HG03135 (cell line): ENCODE measurements at regions not wholly inside any gene's neighbourhood (a gene's known extent, or its start where the extent isn't known, plus 50 kb on each side); places are given as distances from the start of the nearest gene placed in this dataset.
"Not testable (repeated sequence)": the region's sequence is repeated elsewhere in the genome, so short reads cannot be mapped to it uniquely, and the experiment has no call there.

ENCODE experiments used
- ATAC-seq: cut with Tn5 transposase; IDR thresholded peaks from one replicate; pipeline ENCODE4 v1.9.1; 2021; ENCODE audit warnings: mild to moderate bottlenecking, moderate library complexity; ENCODE audit not compliant: unreplicated experiment

DNA sequence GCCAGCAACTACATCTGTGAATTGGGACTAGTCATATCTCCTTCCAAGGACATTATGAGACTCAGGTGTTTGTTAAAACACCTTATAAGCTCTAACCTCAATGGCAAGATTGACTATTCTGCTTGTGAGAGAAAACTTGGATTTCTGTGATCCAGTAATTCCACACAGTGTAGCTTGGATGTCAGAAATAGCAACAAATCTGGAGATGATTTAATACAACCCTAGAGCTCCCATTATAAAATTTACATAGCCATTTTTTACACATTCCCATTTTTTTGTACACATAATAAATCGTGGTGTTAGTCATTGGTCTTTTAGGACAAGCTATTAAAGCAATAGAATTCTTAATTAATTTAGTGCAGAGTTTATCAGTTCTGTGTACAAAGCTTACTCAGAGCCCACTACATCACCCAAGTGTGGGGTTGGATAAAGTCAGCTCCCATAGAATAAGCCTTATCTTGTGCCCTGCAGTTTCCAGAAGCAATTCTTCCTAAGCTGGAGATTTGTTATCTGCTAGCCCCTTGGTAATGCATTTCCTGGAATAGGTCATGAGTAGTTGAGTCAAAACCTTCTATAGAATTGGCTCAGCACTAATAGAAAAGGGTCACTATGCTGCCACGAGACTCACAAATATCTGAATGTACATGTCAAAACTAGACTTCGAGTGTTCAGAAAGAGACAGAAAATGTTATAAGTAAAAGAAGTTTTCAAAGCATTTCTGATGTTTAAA lies 434.0 kb upstream of the RUNX1 start:
- no peak for ATAC-seq

DNA sequence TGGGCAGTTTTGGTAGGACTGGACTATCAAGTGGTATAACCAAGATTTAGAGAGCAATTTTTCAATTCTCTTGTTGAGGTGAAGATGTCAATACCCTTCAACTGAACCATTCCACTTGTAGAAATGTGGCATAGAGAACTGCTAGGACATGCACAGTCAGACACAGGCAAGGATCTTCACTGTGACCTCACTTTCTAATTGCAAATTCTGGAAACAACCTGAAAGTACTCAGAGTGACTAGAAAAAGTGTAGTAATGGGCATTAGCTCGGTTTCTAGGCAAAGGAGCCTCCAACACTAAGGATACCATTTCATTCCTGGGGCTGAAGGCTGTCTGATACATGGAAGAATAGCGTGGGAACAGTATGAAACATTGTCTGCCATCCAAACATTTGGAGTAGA lies 433.0 kb upstream of the RUNX1 start:
- no peak for ATAC-seq

DNA sequence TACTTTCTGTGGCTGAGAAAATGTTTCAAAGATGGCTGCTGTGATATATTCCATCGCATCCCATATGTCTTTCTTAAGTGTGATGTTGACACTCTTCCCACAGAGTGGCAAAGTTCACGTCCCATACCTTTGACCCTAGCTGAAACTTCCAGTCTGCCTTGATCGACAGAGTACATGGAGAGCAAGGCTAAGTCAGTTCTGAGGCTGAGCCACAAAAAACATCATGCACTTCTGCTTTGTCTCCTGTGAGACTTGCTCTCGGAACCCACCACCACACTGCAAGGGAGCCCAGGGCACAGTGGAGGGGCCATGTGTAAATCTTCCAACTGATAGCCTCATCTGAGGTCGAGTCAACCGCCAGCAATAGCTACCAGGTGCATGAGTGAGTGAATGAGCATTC lies 431.9 kb upstream of the RUNX1 start:
- no peak for ATAC-seq

DNA sequence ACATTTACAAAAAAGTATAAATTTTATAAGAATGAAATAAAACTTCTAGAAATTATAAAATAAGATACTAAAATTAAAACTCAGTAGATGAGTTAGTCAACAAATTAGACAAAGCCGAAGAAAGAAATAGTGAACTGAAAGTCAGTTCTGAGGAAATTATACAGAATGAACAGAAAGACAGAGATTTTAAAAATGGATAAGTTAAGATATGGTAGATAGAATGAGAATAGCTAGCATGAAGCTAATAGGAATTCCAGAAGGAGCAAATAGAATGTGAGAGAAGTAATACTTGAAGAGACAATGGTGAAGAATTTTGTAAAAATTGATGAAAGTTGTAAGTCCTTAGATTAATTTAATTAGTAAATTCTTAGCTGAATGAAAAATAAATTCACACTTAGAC lies 430.4 kb upstream of the RUNX1 start:
- no peak for ATAC-seq

DNA sequence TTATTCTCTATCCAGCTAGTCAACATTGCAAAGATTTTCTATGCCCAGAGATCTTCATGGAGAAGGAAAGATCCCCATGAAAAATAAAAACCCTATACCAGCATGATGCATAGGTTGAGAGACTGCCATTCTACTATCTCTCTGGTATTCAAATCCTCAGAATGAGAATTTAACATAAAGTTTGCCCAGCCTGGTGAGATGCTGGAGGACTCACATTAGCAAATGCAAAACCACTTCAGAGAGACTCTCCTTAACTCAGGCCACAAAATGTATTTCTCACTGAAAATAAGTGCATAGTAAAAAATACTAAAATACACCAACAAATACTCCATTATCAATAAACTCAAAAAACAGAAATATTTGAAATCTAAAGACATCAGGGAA lies 430.0 kb upstream of the RUNX1 start:
- no peak for ATAC-seq

DNA sequence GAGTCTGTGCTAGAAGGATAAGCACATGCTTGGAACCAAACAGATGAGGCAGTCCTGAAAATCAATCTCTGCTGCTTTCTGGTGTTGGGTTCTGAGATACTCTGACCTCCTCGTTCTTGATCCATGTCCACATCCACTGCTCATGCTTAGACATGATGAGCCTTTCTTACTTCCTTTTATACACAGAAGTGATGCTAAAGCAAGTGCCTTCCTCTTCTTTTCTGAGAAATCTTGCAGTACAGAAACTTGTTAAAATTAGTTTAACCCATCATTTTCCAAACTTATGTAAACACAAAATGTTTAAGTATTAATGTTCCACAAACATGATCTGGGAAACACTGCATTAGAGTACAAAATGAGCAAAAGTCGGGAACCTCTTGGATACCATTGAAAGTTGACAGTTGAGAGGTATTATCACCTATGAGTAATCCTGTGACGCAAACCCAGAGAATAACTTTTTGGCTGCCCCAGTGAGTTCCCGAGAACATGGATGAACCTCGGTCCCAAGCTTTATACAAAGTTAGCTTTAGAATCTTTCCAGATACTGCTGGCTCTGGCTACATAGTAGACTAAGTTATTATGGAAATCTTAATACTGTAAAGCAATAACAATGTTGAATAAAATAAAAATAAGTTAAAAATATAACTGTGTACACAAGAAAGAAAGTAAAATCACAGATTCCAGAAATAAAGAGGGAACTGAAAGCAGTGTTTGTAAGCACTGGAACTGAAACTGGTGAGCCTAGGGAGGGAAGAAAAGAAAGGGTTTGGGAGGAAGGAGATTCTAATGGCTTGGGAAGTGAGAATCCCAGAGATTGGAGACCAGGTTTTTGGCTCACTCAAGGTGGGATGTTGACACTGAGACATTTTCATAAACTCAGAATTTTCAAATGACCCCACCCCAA lies 429.3 kb upstream of the RUNX1 start:
- ATAC-seq, result no peak

DNA sequence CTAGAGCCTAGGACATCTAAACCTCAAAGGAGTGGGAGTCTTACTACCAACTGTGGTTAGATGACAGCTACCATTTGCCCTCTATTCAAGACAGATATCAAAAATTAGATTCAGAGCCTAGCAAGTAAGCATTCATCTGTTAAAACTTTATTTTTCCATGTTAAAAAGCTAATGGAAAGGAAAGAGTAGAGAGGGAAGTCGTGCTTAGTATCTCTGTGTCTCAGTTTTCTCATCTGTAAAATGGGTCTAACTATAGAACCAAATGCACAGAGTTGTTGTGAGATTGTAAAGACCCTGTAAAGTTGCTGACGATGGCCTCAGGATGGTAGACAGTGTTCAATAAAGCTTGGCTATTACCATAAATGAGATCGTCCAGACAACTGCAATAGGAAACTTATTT lies 428.5 kb upstream of the RUNX1 start:
- no peak for ATAC-seq

DNA sequence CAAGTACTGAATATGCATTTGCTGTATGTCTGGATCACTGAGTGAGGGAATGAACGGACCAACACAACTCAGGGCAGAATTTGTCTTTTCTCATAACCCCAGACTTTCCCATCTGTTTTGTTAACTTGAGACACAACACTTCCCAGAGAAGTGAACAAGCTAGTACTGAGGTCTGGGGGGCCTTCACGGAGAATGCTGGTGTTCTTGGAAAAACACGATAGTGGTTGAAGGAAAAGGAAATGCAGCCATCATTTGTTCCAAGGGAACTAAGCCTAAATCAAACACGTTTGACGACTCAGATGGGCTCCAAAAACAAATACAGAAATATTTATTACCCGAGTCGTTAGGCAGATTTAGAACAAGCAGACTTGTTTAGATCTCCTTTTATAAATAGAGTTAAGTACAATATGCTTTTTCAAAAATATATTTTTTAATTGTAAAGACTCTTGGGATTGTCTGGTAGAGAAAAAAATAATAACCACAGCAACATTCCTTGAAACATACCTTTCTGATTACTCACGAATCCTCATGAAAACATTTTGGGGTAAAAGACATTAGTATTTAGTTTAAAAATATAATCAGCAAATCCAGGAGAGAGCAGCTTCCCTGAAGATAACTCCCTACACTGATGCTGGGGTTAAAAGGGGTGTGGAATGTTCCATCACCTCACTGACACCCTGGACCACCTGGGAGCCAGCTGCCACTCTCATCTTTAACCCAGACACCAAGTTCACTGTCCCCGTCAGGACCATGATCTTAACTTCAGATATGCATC lies 427.7 kb upstream of the RUNX1 start:
- ATAC-seq, result no peak

DNA sequence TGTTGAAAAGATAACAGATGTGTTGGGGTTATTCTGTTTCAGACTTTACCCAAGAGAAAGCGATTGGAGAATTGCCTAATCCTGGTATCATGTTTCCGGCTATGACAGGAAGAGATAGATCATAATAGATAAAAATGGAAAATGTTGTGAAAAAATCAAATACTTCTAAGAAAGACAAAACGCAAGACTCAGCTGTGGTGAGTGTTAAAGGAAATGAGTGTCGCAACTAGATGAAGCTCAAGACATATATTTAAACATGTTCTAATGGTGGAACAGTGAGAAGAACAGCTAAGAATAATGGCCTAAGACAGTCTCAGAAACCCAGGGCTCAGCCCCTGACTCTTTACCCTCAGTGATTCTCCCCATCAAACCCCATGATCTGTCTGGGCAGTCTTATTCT lies 426.7 kb upstream of the RUNX1 start:
- ATAC-seq, result no peak

DNA sequence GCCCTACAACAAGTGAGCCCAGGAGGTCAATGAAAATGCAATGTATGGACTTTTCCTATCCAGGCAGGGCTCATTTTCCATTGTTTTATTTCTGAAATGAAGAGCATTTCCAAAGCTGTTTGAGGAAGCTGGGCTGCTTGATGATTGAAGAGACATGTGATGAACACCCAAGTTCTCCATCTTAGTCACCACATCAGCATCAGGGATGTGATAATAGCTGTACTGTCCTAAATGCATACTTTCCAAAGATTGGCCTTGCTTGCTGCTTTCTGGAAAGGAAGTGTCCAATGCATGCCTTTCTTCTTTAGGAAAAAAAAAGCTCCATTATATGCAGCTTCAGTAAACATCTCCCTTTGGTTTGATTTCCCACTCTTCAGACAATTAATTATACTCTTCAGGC lies 425.9 kb upstream of the RUNX1 start:
- ATAC-seq, result no peak

DNA sequence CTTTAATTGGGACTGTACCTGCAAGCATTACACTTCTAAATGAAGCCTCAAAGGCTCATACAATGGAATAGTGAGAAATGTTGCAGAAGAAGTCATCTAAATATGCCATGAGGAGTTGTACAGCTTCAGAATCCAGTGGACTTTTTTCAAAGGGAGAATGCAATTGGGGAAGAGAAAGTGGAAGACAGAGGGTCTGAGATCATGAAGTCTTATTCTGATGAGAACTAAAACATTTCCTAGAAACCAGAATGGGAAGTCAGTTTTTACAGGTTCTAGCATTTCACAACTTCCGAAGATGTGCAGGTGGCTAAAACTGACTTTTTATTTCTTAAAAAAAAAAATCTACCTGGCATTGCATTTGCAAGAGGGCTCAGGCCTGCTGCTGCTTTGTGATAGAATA lies 424.4 kb upstream of the RUNX1 start:
- no peak for ATAC-seq

DNA sequence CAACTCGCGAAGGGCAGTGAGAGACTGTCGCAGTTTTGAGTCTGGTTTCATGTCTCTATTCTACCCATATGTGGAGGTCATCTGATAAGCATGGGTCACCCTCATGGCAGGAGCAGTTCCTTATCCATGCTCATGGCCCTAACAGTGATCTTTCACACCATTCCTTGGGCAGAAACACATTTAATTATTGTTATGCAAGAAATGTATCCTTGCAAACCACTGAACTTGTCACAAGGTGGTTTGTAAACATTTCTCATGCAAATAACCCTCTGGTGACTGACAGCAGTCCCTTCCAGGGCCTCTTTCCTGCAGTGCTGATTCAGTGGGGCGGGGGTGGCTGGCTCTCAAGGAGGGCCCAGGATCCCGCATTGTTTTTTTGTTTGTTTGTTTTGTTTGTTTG lies 421.4 kb upstream of the RUNX1 start:
- ATAC-seq, result no peak

DNA sequence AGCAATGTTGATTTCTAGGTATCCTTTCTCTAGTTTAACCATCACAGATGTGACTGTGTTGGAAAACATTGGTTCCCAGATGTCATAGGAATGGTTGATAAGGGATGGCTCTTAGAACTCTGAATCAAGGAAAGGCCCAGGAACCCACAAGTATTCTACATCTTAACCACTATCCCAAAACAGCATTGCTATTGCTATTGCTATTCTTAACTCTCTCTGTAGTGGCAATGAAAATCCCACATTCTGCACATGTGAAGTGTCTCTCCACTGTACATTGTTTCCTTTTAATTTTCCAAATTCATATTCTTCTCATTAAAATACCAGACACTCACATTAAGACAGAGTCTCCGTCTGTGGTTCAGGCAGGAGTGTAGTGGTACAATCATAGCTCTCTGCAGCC lies 420.4 kb upstream of the RUNX1 start:
- no peak for ATAC-seq

DNA sequence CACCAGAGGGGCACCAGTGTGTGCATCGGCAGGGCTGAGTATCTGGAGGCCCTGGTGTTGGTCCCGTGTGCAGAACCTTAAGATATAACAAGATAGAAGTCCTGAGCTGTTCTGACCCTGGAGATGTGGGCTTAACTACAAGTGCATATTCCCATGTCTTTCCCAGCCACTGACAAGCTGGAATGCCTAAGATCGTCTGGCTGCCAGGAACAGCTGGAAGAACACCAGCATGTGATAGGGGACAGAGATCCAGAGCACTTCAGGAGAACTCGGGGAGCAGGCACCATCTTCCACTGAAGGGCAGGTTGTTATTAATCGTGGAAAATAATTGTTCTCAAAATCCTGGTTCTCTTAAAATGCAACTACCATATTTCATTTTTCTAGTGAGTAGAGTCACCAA lies 419.9 kb upstream of the RUNX1 start:
- ATAC-seq, result no peak

DNA sequence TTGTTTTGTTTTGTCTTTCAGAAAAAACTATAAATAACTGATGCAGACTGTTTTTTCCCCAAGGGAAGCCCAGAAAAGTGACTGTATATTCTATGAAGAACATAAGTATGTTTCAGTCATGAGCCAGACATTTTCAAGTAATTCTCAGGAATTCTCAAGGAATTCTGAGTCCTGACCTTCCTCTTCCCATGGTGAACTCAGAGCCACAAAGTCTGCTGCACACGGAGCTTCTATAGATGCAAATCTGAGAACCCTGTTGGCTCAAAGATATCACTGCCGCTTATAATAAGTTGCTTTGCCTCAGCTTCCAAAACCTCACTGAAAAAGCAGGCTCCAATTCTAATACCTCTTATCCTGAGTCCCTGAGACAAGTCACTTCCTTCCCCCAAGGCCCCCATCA lies 418.5 kb upstream of the RUNX1 start:
- no peak for ATAC-seq

DNA sequence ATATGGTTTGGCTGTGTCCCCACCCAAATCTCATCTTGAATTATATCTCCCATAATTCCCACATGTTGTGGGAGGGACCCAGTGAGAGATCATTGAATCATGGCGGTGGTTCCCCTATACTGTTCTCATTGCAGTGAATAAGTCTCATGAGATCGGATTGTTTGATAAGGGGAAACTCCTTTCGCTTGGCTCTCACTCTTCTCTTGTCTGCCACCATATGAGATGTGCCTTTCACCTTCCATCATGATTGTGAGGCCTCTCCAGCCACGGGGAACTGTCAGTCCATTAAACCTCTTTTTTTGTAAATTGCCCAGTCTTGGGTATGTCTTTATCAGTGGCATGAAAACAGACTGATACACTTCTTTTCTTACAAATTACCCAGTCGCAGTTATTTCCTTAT lies 417.6 kb upstream of the RUNX1 start:
- not testable (repeated sequence) for ATAC-seq

DNA sequence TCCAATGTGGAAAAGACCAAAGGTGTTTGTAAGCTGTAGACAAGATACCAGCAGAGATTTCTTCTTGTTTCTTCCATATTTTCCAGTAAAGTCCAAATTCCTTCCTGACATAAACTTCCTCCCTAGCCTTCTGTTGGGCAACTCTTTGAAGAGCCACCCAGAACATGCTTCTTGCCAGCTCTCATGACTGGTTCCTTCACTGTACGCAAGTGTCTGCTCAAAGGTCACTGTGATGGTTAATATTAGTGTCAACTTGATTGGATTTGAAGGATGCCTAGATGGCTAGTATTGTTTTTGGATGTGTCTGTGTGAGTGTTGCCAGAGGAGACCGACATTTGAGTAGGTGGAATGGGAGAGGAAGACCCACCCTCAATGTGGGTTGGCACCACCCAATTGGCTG lies 416.6 kb upstream of the RUNX1 start:
- ATAC-seq, result no peak

DNA sequence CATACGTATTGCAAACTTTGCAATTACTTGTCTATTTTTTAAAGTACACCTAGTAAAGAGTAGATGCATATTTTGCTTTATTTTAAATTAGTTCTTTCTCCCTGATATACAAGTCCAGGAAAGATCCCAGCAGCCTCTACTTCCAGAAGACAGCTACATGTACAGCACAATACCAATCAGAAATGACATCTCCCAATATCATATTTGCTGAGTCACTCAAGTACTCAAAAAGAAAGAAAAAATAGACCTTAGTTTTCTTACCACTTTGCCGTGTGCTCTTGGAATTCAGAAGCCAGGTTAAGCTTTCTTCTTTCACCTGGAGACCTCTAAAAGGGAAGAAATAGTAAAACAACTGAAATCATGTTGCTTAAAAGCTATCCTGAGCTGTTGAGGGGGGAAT lies 412.6 kb upstream of the RUNX1 start:
- no peak for ATAC-seq

DNA sequence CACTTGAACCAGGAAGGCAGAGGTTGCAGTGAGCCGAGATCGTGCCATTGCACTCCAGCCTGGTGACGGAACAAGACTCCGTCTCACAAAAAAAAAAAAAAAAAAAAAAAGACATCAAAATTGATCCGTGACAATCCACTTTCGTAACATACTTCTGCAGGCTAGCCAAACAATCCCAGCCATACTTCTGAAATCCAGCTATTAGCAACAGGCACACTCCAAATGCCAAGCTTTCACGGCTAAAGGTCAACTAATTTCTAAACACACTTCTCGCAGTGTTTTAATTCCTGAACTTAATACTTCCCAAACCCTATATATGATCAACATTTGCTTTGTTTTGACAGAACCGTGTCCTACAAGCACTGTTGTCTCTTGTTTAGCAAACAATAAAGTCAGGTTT lies 411.3 kb upstream of the RUNX1 start:
- ATAC-seq, result no peak

DNA sequence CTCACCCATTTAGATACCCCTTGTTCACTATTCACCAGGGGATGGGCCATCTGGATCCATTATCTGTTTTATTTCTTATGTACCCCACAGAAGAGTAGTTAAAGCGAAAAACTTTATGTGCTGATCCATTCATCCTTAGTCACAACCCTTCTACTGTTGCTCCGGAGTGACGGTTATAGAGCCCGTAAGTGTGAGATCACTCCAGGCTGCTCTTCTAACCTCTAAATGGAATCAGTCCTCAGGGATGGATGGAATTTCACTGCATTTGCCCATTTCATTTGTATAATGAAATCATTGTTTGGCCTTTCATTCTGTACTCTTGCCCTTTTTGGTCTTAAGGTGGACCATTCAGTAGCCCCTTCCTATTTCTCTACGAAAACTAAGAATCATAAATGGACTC lies 409.3 kb upstream of the RUNX1 start:
- ATAC-seq, result no peak

DNA sequence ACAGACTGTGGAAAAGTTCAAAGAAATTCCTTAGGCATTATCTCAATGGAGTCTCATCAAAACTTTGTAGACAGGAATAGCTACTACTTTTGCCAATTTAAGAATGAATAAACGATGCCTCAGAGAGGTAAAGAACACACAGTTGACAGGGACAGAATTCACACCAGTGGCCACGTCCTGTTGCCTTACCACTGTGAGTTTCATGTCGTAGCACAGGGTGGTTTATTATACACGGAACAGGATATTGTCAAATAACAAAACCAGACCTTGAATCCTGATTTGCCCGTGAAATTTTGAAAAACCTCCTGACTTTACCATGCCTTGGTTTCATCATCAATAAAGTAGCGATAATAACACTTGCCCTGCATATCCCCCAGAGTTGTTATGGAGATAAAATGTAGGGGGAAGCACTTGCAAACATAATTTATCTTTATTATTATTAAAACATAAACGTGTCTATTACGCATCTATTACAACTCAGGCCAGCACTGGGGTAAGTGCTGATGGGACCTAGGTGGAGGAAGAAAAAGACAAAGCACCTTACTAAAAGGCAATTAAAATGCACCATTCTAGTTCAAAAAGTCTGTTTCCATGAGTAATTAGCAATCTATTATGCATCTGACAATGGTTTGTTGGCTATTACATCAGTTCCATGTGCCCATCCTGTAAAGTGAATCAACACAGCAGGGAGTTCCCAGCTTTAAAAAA lies 408.1 kb upstream of the RUNX1 start:
- no peak for ATAC-seq
